ENCODE measurements at regions not wholly inside any gene's neighbourhood (a gene's known extent, or its start where the extent isn't known, plus 50 kb on each side); places are given as distances from the start of the nearest gene placed in this dataset.

DNA sequence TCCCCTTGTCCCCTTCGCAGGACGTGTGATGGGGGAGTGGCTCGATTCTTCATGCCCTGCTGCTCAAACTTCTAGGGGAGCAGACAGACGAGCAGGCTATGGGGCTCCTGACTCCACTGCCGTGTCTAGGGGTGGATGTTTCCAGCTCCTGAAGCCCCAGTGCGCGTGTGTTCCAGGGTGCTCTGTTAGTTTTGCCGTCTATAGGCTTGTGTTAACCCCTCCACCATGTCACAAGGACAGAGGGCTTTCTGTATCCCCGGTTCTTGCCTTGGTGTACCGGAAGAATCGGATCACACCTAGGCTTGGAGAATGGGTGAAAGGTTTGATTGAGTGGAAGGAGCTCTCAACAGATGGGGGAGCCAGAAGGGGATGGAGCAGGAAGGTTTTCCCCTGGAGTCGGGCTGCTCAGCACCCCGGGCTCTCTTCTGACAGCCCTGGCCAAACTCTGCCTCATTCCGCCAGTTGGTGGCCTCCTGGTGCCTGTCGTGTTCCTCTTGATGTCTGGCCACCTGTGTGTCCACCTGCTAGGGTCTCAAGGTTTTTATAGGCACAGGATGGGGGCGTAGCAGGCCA, 810.7 kb downstream of the BRD1 start:
- TF ChIP-seq, protein P1, sequence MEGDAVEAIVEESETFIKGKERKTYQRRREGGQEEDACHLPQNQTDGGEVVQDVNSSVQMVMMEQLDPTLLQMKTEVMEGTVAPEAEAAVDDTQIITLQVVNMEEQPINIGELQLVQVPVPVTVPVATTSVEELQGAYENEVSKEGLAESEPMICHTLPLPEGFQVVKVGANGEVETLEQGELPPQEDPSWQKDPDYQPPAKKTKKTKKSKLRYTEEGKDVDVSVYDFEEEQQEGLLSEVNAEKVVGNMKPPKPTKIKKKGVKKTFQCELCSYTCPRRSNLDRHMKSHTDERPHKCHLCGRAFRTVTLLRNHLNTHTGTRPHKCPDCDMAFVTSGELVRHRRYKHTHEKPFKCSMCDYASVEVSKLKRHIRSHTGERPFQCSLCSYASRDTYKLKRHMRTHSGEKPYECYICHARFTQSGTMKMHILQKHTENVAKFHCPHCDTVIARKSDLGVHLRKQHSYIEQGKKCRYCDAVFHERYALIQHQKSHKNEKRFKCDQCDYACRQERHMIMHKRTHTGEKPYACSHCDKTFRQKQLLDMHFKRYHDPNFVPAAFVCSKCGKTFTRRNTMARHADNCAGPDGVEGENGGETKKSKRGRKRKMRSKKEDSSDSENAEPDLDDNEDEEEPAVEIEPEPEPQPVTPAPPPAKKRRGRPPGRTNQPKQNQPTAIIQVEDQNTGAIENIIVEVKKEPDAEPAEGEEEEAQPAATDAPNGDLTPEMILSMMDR (IDR thresholded peaks at IDR 0.05): no peak
- no peak for TF ChIP-seq EZH2 (IDR thresholded peaks at IDR 0.05; ENCODE audit: borderline replicate concordance, insufficient read depth, low read depth, low read length, poor library complexity, severe bottlenecking)
